GM12864 (cell line): ENCODE measurements at regions not wholly inside any gene's neighbourhood (a gene's known extent, or its start where the extent isn't known, plus 50 kb on each side); places are given as distances from the start of the nearest gene placed in this dataset.

Experiments
- DNase-seq: peaks from one replicate; pipeline ENCODE4 v3.0.0-alpha.2; 2011; ENCODE audit warnings: low read depth
- H3K4me3 ChIP-seq: 2 replicates; pipeline ENCODE4 v1.5.1; 2011; ENCODE audit warnings: mild to moderate bottlenecking, low read depth, low read length, control low read depth
- TF ChIP-seq, protein P1 (sequence below): IDR thresholded peaks from 2 replicates; pipeline ENCODE4 v1.5.1; 2011; ENCODE audit warnings: low read depth, mild to moderate bottlenecking, moderate library complexity, low read length, control low read depth, inconsistent platforms; ENCODE audit errors: missing control alignments

- TF ChIP-seq, protein P1, sequence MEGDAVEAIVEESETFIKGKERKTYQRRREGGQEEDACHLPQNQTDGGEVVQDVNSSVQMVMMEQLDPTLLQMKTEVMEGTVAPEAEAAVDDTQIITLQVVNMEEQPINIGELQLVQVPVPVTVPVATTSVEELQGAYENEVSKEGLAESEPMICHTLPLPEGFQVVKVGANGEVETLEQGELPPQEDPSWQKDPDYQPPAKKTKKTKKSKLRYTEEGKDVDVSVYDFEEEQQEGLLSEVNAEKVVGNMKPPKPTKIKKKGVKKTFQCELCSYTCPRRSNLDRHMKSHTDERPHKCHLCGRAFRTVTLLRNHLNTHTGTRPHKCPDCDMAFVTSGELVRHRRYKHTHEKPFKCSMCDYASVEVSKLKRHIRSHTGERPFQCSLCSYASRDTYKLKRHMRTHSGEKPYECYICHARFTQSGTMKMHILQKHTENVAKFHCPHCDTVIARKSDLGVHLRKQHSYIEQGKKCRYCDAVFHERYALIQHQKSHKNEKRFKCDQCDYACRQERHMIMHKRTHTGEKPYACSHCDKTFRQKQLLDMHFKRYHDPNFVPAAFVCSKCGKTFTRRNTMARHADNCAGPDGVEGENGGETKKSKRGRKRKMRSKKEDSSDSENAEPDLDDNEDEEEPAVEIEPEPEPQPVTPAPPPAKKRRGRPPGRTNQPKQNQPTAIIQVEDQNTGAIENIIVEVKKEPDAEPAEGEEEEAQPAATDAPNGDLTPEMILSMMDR = no peak
- H3K4me3 ChIP-seq = no peak overlapping the region
- DNase-seq = no peak
Measured at GRCh38 chr2:118761771-118762170, 85.7 kb downstream of the EN1 start.

DNA sequence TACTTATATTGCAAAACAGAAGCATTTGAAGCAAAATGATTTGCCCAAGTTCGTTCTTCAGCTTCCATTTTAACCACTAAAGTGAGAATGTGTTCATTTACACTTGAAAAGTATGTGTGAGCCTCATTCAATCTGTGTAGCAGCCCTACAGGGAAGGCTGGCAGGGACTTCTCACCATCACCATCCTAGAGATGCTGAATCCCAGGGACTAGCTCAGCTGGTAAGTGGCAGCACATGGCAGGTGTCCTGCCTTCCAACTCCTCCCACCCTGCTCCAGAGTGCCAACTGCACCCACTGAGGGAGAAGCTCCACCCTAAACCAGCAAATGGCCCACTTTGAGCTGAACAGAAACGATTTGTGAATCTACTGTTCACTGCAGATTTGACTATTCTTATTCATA lies 91.5 kb downstream of the EN1 start:
- no peak for DNase-seq
- TF ChIP-seq, protein P1 = no peak
- no peak overlapping the region for H3K4me3 ChIP-seq

GRCh38 chr2:118755384-118755783 lies 92.1 kb downstream of the EN1 start:
- DNase-seq = no peak
- no peak overlapping the region for H3K4me3 ChIP-seq
- TF ChIP-seq, protein P1 = no peak

DNA sequence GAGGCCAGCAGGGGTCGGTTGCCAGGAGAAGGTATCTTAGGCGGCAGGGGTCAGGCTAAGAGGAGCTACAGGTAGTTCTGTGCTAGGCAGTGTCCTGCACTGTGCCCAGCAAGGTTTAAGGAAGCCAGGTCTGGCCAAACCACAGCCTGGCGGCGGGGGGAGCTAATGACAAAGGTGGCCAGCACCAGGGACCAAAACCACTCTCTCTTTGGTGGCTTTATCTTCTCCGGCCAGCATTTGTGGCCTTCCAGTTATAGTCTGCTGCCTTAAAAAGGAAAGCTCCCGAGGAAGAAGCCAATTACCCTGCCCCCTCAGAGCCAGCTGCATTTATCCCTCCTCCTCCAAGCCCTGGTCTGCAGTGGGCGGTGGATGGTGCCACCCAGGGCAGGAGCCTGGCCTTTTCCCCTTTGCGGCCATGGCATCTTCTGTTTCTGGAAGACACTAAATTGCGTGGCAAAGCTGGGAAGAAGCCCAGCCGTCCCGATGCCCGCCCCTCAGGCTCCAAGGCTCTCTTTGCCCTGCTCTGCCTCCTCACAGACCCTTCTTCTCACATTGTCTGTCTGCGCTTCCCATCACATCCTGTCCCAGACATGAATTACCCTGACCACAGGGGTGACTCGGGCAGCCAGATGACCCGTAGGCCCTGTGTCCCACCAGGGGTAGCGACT lies 94.6 kb downstream of the EN1 start:
- TF ChIP-seq, protein P1 = no peak
- H3K4me3 ChIP-seq = no peak overlapping the region
- no peak for DNase-seq

DNA sequence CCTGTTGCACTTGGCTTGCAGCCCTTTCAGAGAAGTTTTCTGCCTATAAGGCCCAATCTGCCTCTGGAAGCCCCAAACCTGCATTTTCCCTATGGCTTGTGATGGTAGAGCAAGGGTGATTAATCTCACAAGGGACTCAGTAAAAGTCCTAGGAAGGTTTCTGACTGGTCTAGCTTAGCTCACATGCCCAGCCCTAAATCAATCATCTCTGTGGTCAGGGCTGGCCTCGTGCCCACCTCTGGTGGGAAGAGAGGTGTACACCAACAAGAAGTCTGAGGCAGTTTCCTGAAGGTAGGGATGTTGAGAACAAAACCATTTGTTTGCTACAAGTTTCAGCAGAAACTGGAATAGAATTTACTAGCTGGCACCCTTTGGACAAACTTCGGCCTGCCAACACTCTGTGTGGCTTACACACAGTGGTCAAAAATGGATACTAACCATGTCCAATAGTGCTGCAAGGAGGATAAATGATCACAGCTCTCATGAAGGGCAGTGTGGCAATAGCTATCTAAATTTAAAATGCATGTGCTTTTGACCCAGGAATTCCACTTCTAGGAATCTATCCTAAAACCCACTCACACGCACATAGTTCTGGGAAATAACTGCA lies 96.4 kb downstream of the EN1 start:
- no peak overlapping the region for H3K4me3 ChIP-seq
- no peak for DNase-seq
- TF ChIP-seq, protein P1 = no peak

DNA sequence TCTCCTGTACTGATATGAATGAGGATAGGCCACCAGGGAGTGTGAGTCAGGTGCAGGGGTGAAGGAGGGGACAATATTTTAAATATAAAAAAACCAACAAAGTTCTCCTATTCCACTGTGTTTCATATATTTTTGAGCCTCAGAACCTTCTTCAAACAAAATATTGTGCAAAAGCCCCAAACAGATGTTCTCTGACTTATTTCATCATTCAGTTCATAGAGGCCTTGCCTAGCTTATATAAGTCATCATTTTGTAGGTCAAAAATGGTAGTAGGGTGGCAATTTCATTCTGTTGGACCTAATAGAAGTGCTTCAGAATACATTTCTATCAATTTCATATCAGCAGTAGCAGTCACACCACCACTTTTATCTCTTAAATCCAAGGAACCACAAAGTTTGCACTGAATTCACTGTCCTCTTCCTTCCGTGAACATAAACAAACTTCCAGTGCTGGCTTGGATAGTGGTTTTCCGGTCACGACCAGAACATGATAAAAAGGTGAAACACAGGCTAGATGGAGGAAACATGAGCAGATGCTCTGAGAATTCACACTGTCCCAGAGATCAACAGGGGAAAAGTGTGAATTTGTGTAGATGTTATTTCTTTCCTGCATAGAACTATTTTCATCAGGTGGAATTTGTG lies 99.1 kb downstream of the EN1 start:
- TF ChIP-seq, protein P1 = no peak
- no peak overlapping the region for H3K4me3 ChIP-seq
- no peak for DNase-seq
